ENCODE measurements at regions not wholly inside any gene's neighbourhood (a gene's known extent, or its start where the extent isn't known, plus 50 kb on each side); places are given as distances from the start of the nearest gene placed in this dataset.
"Not testable (repeated sequence)": the region's sequence is repeated elsewhere in the genome, so short reads cannot be mapped to it uniquely, and the experiment has no call there.

GRCh38 chr2:222760301-222760897 is 88.9 kb downstream of the MOGAT1 start:
- no peak for DNase-seq (ENCODE audit: low spot score)

GRCh38 chr2:222761888-222762287 is 90.4 kb downstream of the MOGAT1 start:
- DNase-seq (ENCODE audit: low spot score): no peak

- no peak for DNase-seq (ENCODE audit: low spot score)
These were observed 90.9 kb downstream of the MOGAT1 start for GRCh38 chr2:222762342-222762741.

- DNase-seq (ENCODE audit: low spot score): not testable (repeated sequence)
These were observed 94.4 kb downstream of the MOGAT1 start for GRCh38 chr2:222765883-222766282.

GRCh38 chr2:222768019-222768418 is 92.8 kb upstream of the ACSL3 start:
- not testable (repeated sequence) for DNase-seq (ENCODE audit: low spot score)

- DNase-seq (ENCODE audit: low spot score): no peak
These were observed 91.4 kb upstream of the ACSL3 start for GRCh38 chr2:222769446-222769845.

- no peak for DNase-seq (ENCODE audit: low spot score)
These were observed 90.9 kb upstream of the ACSL3 start for GRCh38 chr2:222769941-222770340.

- no peak for DNase-seq (ENCODE audit: low spot score)
These were observed 89.0 kb upstream of the ACSL3 start for GRCh38 chr2:222771832-222772231.

GRCh38 chr2:222774941-222775340 is 85.9 kb upstream of the ACSL3 start:
- no peak for DNase-seq (ENCODE audit: low spot score)

GRCh38 chr2:222776792-222777191 is 84.0 kb upstream of the ACSL3 start:
- DNase-seq (ENCODE audit: low spot score): no peak

GRCh38 chr2:222778400-222778799 is 82.4 kb upstream of the ACSL3 start:
- no peak for DNase-seq (ENCODE audit: low spot score)

GRCh38 chr2:222779145-222779832 is 81.5 kb upstream of the ACSL3 start:
- no peak for DNase-seq (ENCODE audit: low spot score)

- DNase-seq (ENCODE audit: low spot score): no peak
These were observed 80.8 kb upstream of the ACSL3 start for GRCh38 chr2:222780051-222780450.

- no peak for DNase-seq (ENCODE audit: low spot score)
These were observed 78.6 kb upstream of the ACSL3 start for GRCh38 chr2:222782201-222782730.

GRCh38 chr2:222783592-222783991 is 77.2 kb upstream of the ACSL3 start:
- DNase-seq (ENCODE audit: low spot score): no peak

- no peak for DNase-seq (ENCODE audit: low spot score)
These were observed 69.9 kb upstream of the ACSL3 start for GRCh38 chr2:222790932-222791331.

- DNase-seq (ENCODE audit: low spot score): no peak
These were observed 68.7 kb upstream of the ACSL3 start for GRCh38 chr2:222792001-222792611.

- DNase-seq (ENCODE audit: low spot score): no peak
These were observed 66.0 kb upstream of the ACSL3 start for GRCh38 chr2:222794585-222795449.

GRCh38 chr2:222795450-222796357 is 65.1 kb upstream of the ACSL3 start:
- no peak for DNase-seq (ENCODE audit: low spot score)

GRCh38 chr2:222796413-222797103 is 64.3 kb upstream of the ACSL3 start:
- no peak for DNase-seq (ENCODE audit: low spot score)

GRCh38 chr2:222797261-222797660 is 63.6 kb upstream of the ACSL3 start:
- DNase-seq (ENCODE audit: low spot score): peak; percentile 47

All from NAMALWA (cell line).